ENCODE measurements at regions not wholly inside any gene's neighbourhood (a gene's known extent, or its start where the extent isn't known, plus 50 kb on each side); places are given as distances from the start of the nearest gene placed in this dataset.

DNA sequence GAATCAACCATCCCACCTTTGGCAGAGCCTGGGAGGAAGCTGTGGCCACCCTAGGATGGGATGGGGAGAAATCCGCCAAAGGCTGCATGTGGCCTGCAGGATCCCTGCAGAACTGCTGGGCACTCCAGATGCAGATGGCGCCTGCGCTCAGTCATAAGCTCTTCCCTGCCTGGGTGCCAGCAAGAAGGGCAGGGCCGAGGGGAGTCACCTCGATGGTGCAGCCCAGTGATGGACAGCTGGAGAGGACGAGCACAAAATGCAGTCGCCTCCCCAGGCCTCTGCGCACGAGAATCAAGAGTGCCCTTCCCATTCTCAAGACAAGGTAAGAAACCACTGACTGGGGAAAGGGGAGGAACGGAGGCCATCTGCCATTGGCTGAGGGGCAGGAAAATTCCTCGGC is 693.6 kb downstream of the TBC1D22A start:
- CTCF ChIA-PET: no interaction called here
- intact Hi-C loops (cut with micrococcal nuclease; ENCODE audit: unreplicated experiment) (no loop called here), in situ Hi-C loops (cut with HindIII; ENCODE audit: low pct_unique_long_range_greater_than_20kb, low sequenced_read_pairs) (no loop called here)
- H3K36me3 ChIP-seq (ENCODE audit: control insufficient read depth, insufficient read depth, low read length): no peaks in the 10 kb centered on the region
- no peaks in the 10 kb centered on the region for H3K27me3 ChIP-seq (ENCODE audit: control insufficient read depth, insufficient read depth, low read length)
- BruUV-seq (replicated peaks): no TSS peak
- ATAC-seq (no peak), DNase-seq (ENCODE audit: low read depth, low spot score) (no peak)
- H3K4me1 ChIP-seq (ENCODE audit: control insufficient read depth, insufficient read depth, low read length): no peaks in the 10 kb centered on the region
- POLR2A ChIA-PET: no interaction called here
- TF ChIP-seq, protein P1, sequence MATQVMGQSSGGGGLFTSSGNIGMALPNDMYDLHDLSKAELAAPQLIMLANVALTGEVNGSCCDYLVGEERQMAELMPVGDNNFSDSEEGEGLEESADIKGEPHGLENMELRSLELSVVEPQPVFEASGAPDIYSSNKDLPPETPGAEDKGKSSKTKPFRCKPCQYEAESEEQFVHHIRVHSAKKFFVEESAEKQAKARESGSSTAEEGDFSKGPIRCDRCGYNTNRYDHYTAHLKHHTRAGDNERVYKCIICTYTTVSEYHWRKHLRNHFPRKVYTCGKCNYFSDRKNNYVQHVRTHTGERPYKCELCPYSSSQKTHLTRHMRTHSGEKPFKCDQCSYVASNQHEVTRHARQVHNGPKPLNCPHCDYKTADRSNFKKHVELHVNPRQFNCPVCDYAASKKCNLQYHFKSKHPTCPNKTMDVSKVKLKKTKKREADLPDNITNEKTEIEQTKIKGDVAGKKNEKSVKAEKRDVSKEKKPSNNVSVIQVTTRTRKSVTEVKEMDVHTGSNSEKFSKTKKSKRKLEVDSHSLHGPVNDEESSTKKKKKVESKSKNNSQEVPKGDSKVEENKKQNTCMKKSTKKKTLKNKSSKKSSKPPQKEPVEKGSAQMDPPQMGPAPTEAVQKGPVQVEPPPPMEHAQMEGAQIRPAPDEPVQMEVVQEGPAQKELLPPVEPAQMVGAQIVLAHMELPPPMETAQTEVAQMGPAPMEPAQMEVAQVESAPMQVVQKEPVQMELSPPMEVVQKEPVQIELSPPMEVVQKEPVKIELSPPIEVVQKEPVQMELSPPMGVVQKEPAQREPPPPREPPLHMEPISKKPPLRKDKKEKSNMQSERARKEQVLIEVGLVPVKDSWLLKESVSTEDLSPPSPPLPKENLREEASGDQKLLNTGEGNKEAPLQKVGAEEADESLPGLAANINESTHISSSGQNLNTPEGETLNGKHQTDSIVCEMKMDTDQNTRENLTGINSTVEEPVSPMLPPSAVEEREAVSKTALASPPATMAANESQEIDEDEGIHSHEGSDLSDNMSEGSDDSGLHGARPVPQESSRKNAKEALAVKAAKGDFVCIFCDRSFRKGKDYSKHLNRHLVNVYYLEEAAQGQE (IDR thresholded peaks at IDR 0.05; ENCODE audit: insufficient read depth in 1 of 2, low read depth in 2 of 2, low read length in 1 of 2): no peak
- TF ChIP-seq POLR2AphosphoS5 (IDR thresholded peaks at IDR 0.05; ENCODE audit: low read depth, low read length): no peak
- TF ChIP-seq, protein P2, sequence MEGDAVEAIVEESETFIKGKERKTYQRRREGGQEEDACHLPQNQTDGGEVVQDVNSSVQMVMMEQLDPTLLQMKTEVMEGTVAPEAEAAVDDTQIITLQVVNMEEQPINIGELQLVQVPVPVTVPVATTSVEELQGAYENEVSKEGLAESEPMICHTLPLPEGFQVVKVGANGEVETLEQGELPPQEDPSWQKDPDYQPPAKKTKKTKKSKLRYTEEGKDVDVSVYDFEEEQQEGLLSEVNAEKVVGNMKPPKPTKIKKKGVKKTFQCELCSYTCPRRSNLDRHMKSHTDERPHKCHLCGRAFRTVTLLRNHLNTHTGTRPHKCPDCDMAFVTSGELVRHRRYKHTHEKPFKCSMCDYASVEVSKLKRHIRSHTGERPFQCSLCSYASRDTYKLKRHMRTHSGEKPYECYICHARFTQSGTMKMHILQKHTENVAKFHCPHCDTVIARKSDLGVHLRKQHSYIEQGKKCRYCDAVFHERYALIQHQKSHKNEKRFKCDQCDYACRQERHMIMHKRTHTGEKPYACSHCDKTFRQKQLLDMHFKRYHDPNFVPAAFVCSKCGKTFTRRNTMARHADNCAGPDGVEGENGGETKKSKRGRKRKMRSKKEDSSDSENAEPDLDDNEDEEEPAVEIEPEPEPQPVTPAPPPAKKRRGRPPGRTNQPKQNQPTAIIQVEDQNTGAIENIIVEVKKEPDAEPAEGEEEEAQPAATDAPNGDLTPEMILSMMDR (IDR thresholded peaks at IDR 0.05): no peak
- no peak for TF ChIP-seq SIN3A (IDR thresholded peaks at IDR 0.05; ENCODE audit: borderline replicate concordance, insufficient read depth, low read depth, low read length)
- no peak for TF ChIP-seq TCF7L2 (IDR thresholded peaks at IDR 0.05; ENCODE audit: low read depth, low read length)
- no peak overlapping the region for H3K4me3 ChIP-seq (ENCODE audit: low read depth in 2 of 2, low read length in 2 of 2)
- H3K27ac ChIP-seq (ENCODE audit: low read length): no peak overlapping the region
- no peaks in the 10 kb centered on the region for H3K9me3 ChIP-seq (ENCODE audit: control insufficient read depth, insufficient read depth, low read depth, low read length)

DNA sequence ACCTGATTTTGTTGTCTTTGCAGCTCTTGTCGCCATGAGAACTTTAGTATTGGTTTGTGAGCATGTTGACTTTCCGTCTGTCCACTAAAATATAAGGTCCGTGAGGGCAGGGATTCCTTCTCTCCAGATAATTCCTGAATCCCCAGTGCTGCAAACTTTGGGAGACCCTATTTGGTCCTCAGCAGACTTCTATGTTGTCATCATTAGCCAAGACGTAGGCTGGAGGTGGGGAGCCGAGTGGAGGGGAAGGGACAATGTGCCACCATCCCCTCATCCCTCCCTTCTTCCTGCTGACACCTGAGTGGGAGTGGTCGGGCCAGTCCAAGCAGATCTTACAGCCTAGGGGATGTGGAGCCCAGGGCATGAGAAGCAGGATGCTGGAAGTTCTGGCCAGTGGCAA is 690.6 kb downstream of the TBC1D22A start:
- no peaks in the 10 kb centered on the region for H3K36me3 ChIP-seq (ENCODE audit: control insufficient read depth, insufficient read depth, low read length)
- CTCF ChIA-PET: no interaction called here
- H3K27me3 ChIP-seq (ENCODE audit: control insufficient read depth, insufficient read depth, low read length): no peaks in the 10 kb centered on the region
- no peak overlapping the region for H3K27ac ChIP-seq (ENCODE audit: low read length)
- ATAC-seq (no peak), DNase-seq (ENCODE audit: low read depth, low spot score) (no peak)
- H3K9me3 ChIP-seq (ENCODE audit: control insufficient read depth, insufficient read depth, low read depth, low read length): no peaks in the 10 kb centered on the region
- in situ Hi-C loops (cut with HindIII; ENCODE audit: low pct_unique_long_range_greater_than_20kb, low sequenced_read_pairs): no loop called here
- no peaks in the 10 kb centered on the region for H3K4me1 ChIP-seq (ENCODE audit: control insufficient read depth, insufficient read depth, low read length)
- TF ChIP-seq TCF7L2 (IDR thresholded peaks at IDR 0.05; ENCODE audit: low read depth, low read length): no peak
- TF ChIP-seq, protein P2 (IDR thresholded peaks at IDR 0.05): no peak
- TF ChIP-seq POLR2AphosphoS5 (IDR thresholded peaks at IDR 0.05; ENCODE audit: low read depth, low read length): no peak
- no peak for TF ChIP-seq SIN3A (IDR thresholded peaks at IDR 0.05; ENCODE audit: borderline replicate concordance, insufficient read depth, low read depth, low read length)
- TF ChIP-seq, protein P1 (IDR thresholded peaks at IDR 0.05; ENCODE audit: insufficient read depth in 1 of 2, low read depth in 2 of 2, low read length in 1 of 2): no peak
- POLR2A ChIA-PET: no interaction called here
- no peak overlapping the region for H3K4me3 ChIP-seq (ENCODE audit: low read depth in 2 of 2, low read length in 2 of 2)
- BruUV-seq (replicated peaks): no TSS peak
- intact Hi-C loops (cut with micrococcal nuclease; ENCODE audit: unreplicated experiment): no loop called here

Measured in Panc1 (cell line).